ENCODE measurements at regions not wholly inside any gene's neighbourhood (a gene's known extent, or its start where the extent isn't known, plus 50 kb on each side); places are given as distances from the start of the nearest gene placed in this dataset.

DNA sequence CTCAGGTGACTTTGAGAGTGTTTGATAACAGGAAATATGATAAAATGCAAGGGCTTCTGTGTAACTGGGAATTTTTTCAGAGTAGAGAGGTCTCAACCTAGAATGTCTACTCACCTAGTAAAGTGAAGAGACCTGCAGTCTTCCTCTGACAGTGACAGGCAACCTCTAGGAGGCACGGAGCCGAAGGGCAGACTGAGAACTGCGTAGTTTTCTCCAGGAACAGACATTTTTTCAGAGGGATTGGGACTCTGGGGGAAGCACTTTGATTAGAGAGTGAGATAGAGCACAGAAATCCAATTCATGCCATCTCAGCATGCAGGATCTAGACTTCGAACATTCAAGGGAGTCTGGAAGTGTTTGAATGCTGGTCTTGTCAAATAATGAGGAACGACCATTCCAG, 213.3 kb downstream of the AKAP7 start:
- no peak for TF ChIP-seq YY1 (IDR thresholded peaks at IDR 0.05; ENCODE audit: insufficient read depth, insufficient read length)
- TF ChIP-seq ZNF274 (IDR thresholded peaks at IDR 0.05; ENCODE audit: low read depth, low read length) = no peak
- TF ChIP-seq SUZ12 (IDR thresholded peaks at IDR 0.05; ENCODE audit: extremely low read depth, insufficient read depth, insufficient read length) = no peak

Measured in NT2/D1 (cell line).